K562 (cell line): ENCODE measurements at regions not wholly inside any gene's neighbourhood (a gene's known extent, or its start where the extent isn't known, plus 50 kb on each side); places are given as distances from the start of the nearest gene placed in this dataset.

Experiments used
- ATAC-seq: fragments of 200-7000 bp; cut with Tn5 transposase; 3 replicates; pipeline ENCODE4 v1.9.1; 2020; ENCODE audit warnings: moderate library complexity
- BruUV-seq: library from RNA; stranded (reverse); fragments of 400-500 nt; replicated peaks from 2 replicates; lab custom pipeline; 2021; lab: Mats Ljungman, UMichigan
- CTCF ChIA-PET: fragments of 300-600 bp; formaldehyde crosslinking; extraction: SDS; loops from one replicate; lab custom pipeline; 2021; ENCODE audit warnings: low intra/inter-chr PET ratio; lab: Yijun Ruan, JAX
- POLR2A ChIA-PET: fragments of 300-600, 350-650 bp; sonication (Branson Sonifier 250); formaldehyde crosslinking; extraction: SDS; loops from one replicate; lab custom pipeline; 2021; ENCODE audit warnings: antibody characterized with exemption, inconsistent platforms; lab: Yijun Ruan, JAX
- DNase-seq, 4 experiments: peaks; one replicate each; pipeline versions ENCODE4 v3.0.0 to v3.0.0-alpha.2; 2011 to 2018; ENCODE audit warnings: low spot score in 3 of 4, mixed read lengths in 3 of 4; ENCODE audit errors: extremely low read depth in 1 of 4
- FAIRE-seq: peaks from 2 replicates; lab custom pipeline; 2011; peaks lifted over from hg19 to GRCh38; lab: Jason Lieb, UNC
- H2AFZ ChIP-seq: 2 replicates; pipeline ENCODE4 v1.6.0; 2011; ENCODE audit warnings: low read depth, low read length, control low read depth, inconsistent platforms
- H3K27ac ChIP-seq: fragments of 200-600 bp; 3 replicates; pipeline ENCODE4 v1.8.0; 2011; ENCODE audit warnings: low read depth, mild to moderate bottlenecking, control low read depth, inconsistent platforms, low read length, moderate library complexity, mixed read lengths; ENCODE audit errors: extremely low read depth
- H3K27me3 ChIP-seq, 2 experiments: fragments of 300-600 bp in 1 of 2; 2 replicates in 1 of 2; 3 replicates in 1 of 2; pipeline versions ENCODE4 v1.6.0 to v1.8.0; 2011; ENCODE audit warnings: inconsistent platforms in 2 of 2, low read length in 2 of 2, mild to moderate bottlenecking in 1 of 2, mixed read lengths in 1 of 2, moderate library complexity in 1 of 2; ENCODE audit not compliant: control insufficient read depth in 2 of 2, insufficient read depth in 2 of 2
- H3K36me3 ChIP-seq: fragments of 300-600 bp; 3 replicates; pipeline ENCODE4 v1.8.0; 2011; ENCODE audit warnings: mild to moderate bottlenecking, low read length, inconsistent platforms; ENCODE audit not compliant: control insufficient read depth, insufficient read depth
- H3K4me1 ChIP-seq, 2 experiments: fragments of 200-600 bp in 1 of 2; replicated peaks in 1 of 2; 2 replicates in 1 of 2; 3 replicates in 1 of 2; pipeline versions ENCODE4 v1.5.1 to v1.8.0; 2011; ENCODE audit warnings: inconsistent platforms in 2 of 2, low read length in 2 of 2, mild to moderate bottlenecking in 1 of 2, mixed read lengths in 1 of 2, moderate library complexity in 1 of 2; ENCODE audit not compliant: control insufficient read depth in 2 of 2, insufficient read depth in 2 of 2
- H3K4me2 ChIP-seq: 2 replicates; pipeline ENCODE4 v1.6.1; 2011; ENCODE audit warnings: low read length, control low read depth, inconsistent platforms, mixed read lengths; ENCODE audit not compliant: insufficient read depth
- H3K4me3 ChIP-seq: fragments of 200-600 bp; sonication (generic), shearing (Covaris generic); 2 replicates; pipeline ENCODE4 v1.5.1; 2016; ENCODE audit warnings: control low read depth, inconsistent platforms
- H3K79me2 ChIP-seq: fragments of 200-600 bp; 3 replicates; pipeline ENCODE4 v1.8.0; 2011; ENCODE audit warnings: low read length, inconsistent platforms; ENCODE audit not compliant: control insufficient read depth, insufficient read depth
- H3K9ac ChIP-seq, 2 experiments: 2 replicates each; pipeline versions ENCODE4 v1.6.0 to v1.6.1; 2011; ENCODE audit warnings: low read depth in 2 of 2, low read length in 2 of 2, control low read depth in 1 of 2, inconsistent platforms in 1 of 2, mild to moderate bottlenecking in 1 of 2, mixed read lengths in 1 of 2; ENCODE audit not compliant: insufficient read depth in 1 of 2
- H3K9me1 ChIP-seq: one replicate; pipeline ENCODE4 v1.6.0; 2011; ENCODE audit warnings: inconsistent platforms, mild to moderate bottlenecking, low read length, moderate library complexity; ENCODE audit not compliant: control insufficient read depth, insufficient read depth
- H3K9me3 ChIP-seq: replicated peaks from 2 replicates; pipeline ENCODE4 v1.5.1; 2011; ENCODE audit warnings: low read depth, low read length, inconsistent platforms; ENCODE audit not compliant: control insufficient read depth, insufficient read depth
- H4K20me1 ChIP-seq: replicated peaks from 2 replicates; pipeline ENCODE4 v1.6.1; 2011; ENCODE audit warnings: low read length, inconsistent platforms, mixed read lengths; ENCODE audit not compliant: control insufficient read depth, insufficient read depth
- AFF4 ChIP-seq: sonication (generic); formaldehyde crosslinking; IDR thresholded peaks from 2 replicates; pipeline ENCODE4 v1.8.0; 2023; ENCODE audit warnings: mild to moderate bottlenecking, missing genetic modification reagents
- HMGXB4 ChIP-seq: sonication (generic); formaldehyde crosslinking; IDR thresholded peaks from 2 replicates; pipeline ENCODE4 v1.8.1; 2023; ENCODE audit warnings: mild to moderate bottlenecking, missing genetic modification reagents
- JUN ChIP-seq, 2 experiments: sonication (generic) in 1 of 2; formaldehyde crosslinking in 1 of 2; IDR thresholded peaks; 2 replicates each; pipeline versions ENCODE4 v1.6.1 to v1.8.0; 2012 to 2022; ENCODE audit warnings: borderline replicate concordance in 2 of 2, mild to moderate bottlenecking in 2 of 2, improper control_type of control experiment in 1 of 2, low read depth in 1 of 2, low read length in 1 of 2, missing genetic modification reagents in 1 of 2
- MAFF ChIP-seq: IDR thresholded peaks from 2 replicates; pipeline ENCODE4 v1.6.1; 2012; ENCODE audit warnings: low read length, improper control_type of control experiment
- RBM22 ChIP-seq: fragments of 200-400 bp; formaldehyde crosslinking; IDR thresholded peaks from 2 replicates; pipeline ENCODE4 v1.6.1; 2018; ENCODE audit warnings: low read length, low read depth; ENCODE audit not compliant: poor library complexity, severe bottlenecking
- SIRT6 ChIP-seq: IDR thresholded peaks from one replicate; pipeline ENCODE4 v1.6.1; 2012; ENCODE audit warnings: low read depth, mild to moderate bottlenecking, control low read depth, inconsistent platforms, low read length, moderate library complexity
- TSC22D4 ChIP-seq: fragments of 450-650 bp; IDR thresholded peaks from 2 replicates; pipeline ENCODE4 v1.6.1; 2016; ENCODE audit warnings: missing genetic modification characterization, missing biosample characterization, control low read depth
- ZNF124 ChIP-seq: sonication (generic); formaldehyde crosslinking; IDR thresholded peaks from 2 replicates; pipeline ENCODE4 v1.8.1; 2022; ENCODE audit warnings: missing genetic modification reagents
- ZNF217 ChIP-seq: sonication (generic); formaldehyde crosslinking; IDR thresholded peaks from 2 replicates; pipeline ENCODE4 v1.8.0; 2022; ENCODE audit warnings: mild to moderate bottlenecking, missing genetic modification reagents
- ZNF518B ChIP-seq: fragments of 250-450 bp; sonication (Bioruptor Pico); IDR thresholded peaks from 2 replicates; pipeline ENCODE4 v1.5.0; 2021; ENCODE audit warnings: mild to moderate bottlenecking, moderate library complexity
- WGBS: fragments of 100-300 bp; shearing (Covaris generic); methylation state at CpG from one replicate; pipeline ENCODE4 v1.1.6; 2016; ENCODE audit warnings: low coverage, mixed read lengths; ENCODE audit not compliant: insufficient coverage; ENCODE audit errors: missing lambda C conversion rate; 5-methylcytosine and 5-hydroxymethylcytosine counted together
- in situ Hi-C: fragments of 300-500 bp; cut with MboI; formaldehyde crosslinking; loops from 4 replicates; pipeline ENCODE4 v1.15.0; 2018; ENCODE audit warnings: inconsistent platforms, mixed read lengths
- intact Hi-C: fragments of 100-400 bp; cut with micrococcal nuclease; formaldehyde crosslinking; loops from 2 replicates; pipeline ENCODE4 v1.14.2; 2022
- TF ChIP-seq, protein P1 (sequence below): sonication (generic); formaldehyde crosslinking; IDR thresholded peaks from 2 replicates; pipeline ENCODE4 v1.5.0; 2020; ENCODE audit warnings: missing genetic modification reagents

GRCh38 chr15:72916378-72916777 is 132.8 kb upstream of the ADPGK start:
- H3K9me1 ChIP-seq, result no peaks in the 10 kb centered on the region
- no peak for FAIRE-seq
- H3K4me1 ChIP-seq, result no peaks in the 10 kb centered on the region
- no peaks in the 10 kb centered on the region; a peak in 1 of 5 replicates for H3K27me3 ChIP-seq
- intact Hi-C loops (no loop called here), in situ Hi-C loops (no loop called here)
- no peak overlapping the region for H3K9ac ChIP-seq
- H4K20me1 ChIP-seq, result no peaks in the 10 kb centered on the region
- H3K27ac ChIP-seq, result no peak overlapping the region
- ATAC-seq, result no peak
- no peak for TF ChIP-seq MAFF
- TF ChIP-seq TSC22D4 (tag), result no peak
- no peak for TF ChIP-seq RBM22
- TF ChIP-seq AFF4 (CRISPR knock-in tag), result no peak
- no peak for TF ChIP-seq SIRT6
- TF ChIP-seq HMGXB4 (CRISPR knock-in tag), result no peak
- TF ChIP-seq, protein P1, sequence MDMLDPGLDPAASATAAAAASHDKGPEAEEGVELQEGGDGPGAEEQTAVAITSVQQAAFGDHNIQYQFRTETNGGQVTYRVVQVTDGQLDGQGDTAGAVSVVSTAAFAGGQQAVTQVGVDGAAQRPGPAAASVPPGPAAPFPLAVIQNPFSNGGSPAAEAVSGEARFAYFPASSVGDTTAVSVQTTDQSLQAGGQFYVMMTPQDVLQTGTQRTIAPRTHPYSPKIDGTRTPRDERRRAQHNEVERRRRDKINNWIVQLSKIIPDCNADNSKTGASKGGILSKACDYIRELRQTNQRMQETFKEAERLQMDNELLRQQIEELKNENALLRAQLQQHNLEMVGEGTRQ (CRISPR knock-in tag), result no peak
- TF ChIP-seq ZNF124 (CRISPR knock-in tag), result no peak
- TF ChIP-seq ZNF217, result no peak
- TF ChIP-seq ZNF518B (CRISPR knock-in tag), result no peak
- TF ChIP-seq JUN (IDR thresholded peaks at IDR 0.05; ENCODE audit: borderline replicate concordance, low read depth, low read length), result no peak
- TF ChIP-seq JUN (CRISPR knock-in tag; IDR thresholded peaks at IDR 0.05; ENCODE audit: borderline replicate concordance), result no peak
- no peak overlapping the region for H3K4me3 ChIP-seq
- no peaks in the 10 kb centered on the region for H3K36me3 ChIP-seq
- no peaks in the 10 kb centered on the region for H3K9me3 ChIP-seq
- POLR2A ChIA-PET, result interaction anchor here (0.5 kb wide), 1 partner anchor 798 kb away, joined by 3 read pairs; the partner anchor contains the start of gene SENP8
- no TSS peak for BruUV-seq
- no peaks in the 10 kb centered on the region for H3K79me2 ChIP-seq
- DNase-seq, result no peak
- 5% methylated on average over 2 of the region's 2 CpGs for WGBS
- H3K4me2 ChIP-seq, result no peak overlapping the region
- CTCF ChIA-PET, result no interaction called here
- H2AFZ ChIP-seq, result no peak overlapping the region
